Activated CD4-positive, alpha-beta T cell treated with anti-CD3 and anti-CD28 coated beads for 1 hour (primary cell): ENCODE measurements at regions not wholly inside any gene's neighbourhood (a gene's known extent, or its start where the extent isn't known, plus 50 kb on each side); places are given as distances from the start of the nearest gene placed in this dataset.

Experiments used
- DNase-seq: peaks from one replicate; pipeline ENCODE4 v3.0.0-alpha.2; 2020

GRCh38 chr3:154015307-154015706, 105.9 kb upstream of the ARHGEF26 start:
- no peak for DNase-seq

- no peak for DNase-seq
Observed at GRCh38 chr3:154018100-154018696, 103.0 kb upstream of the ARHGEF26 start.

GRCh38 chr3:154022606-154023005, 98.6 kb upstream of the ARHGEF26 start:
- no peak for DNase-seq

- DNase-seq, result no peak
Observed at GRCh38 chr3:154023148-154023547, 98.0 kb upstream of the ARHGEF26 start.

GRCh38 chr3:154025007-154025406, 96.2 kb upstream of the ARHGEF26 start:
- no peak for DNase-seq

DNA sequence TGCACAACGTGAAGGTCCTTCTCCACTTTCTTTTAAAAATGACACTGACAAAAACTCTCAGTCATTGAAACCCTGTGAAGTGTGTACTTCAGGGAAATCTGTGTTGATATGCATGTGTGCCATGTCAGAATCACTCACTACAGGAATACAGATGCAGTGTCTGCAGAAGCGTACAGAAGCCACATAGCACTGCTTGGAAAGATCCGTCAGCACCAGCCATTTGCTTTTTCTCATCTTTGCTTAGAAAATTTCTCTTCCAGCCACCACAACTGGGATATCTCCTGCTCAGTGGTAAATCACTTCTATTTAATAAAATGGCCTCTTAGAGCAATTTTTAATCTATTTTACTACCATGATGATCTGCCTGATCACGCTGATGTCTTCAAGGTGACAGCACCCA, 91.3 kb upstream of the ARHGEF26 start:
- DNase-seq, result no peak

DNA sequence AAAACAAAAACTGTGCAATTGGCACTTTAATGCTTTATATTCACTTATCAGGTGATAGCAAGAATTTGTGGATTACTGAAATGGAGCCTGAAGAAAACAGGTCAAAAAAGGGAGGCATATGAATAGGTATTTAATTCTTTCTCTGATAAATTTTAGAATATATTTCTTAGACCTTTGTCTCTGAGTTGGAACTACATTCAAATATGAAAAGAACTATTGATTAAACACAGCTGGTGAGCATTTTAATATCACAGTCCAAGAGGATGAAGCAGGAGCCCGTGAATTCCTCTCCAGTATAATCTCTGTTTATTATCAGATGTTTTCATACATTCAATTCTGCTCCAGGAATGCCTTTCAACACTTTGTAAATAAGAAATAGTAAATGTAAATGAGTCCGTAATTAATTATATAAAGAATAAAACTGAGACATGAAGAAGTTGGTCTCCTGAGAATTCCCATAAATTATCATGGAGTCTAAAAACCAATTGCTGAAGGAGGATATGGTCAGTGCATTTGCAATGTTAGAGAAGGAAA, 86.3 kb upstream of the ARHGEF26 start:
- no peak for DNase-seq

DNA sequence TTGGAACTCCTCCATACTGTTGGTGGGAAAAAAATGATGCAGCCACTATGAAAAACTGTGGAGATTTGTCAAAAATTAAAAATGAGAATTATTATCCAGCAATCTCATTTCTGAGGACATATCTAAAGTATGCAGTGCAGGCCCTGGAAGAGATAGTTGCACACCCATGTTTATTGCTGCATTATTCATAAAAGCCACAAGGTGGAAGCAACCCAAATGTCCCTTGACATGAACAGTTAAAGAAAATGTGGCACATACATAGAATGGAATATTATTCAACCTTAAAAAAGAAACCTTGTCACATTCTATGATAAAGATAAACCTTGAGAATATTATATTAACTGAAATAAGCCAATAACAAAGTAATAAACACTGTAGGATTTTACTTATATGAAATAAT, 80.9 kb upstream of the ARHGEF26 start:
- no peak for DNase-seq

- no peak for DNase-seq
Observed at GRCh38 chr3:154044671-154045070, 76.5 kb upstream of the ARHGEF26 start.

GRCh38 chr3:154050216-154050615, 71.0 kb upstream of the ARHGEF26 start:
- DNase-seq, result no peak

GRCh38 chr3:154050766-154051165, 70.4 kb upstream of the ARHGEF26 start:
- DNase-seq, result no peak

GRCh38 chr3:154059833-154060232, 61.4 kb upstream of the ARHGEF26 start:
- no peak for DNase-seq

DNA sequence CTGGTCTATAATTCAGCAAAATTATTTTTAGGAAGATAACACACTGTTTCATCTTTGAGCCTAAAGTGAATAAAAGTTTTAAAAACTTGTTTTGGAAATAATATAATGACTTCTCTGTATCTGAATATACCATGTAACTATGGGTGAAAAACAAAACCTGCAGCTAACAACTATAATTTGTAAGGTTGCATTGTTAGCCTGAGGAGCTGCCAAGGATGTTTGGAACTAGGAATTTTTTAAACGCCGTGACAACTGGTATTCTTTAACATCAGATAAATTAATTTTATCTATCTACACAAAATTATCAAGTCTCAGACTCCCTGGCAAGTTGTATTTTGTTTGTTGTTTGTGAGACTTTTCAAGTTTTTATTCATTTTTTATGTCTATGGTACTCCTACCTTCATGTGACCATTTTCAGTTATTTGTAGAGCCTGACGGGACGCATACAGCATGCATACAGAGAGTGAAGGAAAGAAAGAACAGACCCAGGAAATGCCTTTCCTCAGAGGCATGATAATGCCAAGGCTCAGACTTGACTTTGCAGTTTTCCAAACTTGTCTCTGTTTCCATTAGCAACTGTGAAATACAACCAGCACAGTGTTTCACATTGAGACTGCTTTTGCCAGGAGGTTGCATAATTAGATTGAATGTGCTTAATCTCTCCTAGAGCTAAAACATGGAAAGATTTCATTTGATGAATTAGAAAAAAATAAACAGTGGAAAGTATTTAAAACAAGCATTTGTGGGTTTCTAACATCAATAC, 60.8 kb upstream of the ARHGEF26 start:
- no peak for DNase-seq

DNA sequence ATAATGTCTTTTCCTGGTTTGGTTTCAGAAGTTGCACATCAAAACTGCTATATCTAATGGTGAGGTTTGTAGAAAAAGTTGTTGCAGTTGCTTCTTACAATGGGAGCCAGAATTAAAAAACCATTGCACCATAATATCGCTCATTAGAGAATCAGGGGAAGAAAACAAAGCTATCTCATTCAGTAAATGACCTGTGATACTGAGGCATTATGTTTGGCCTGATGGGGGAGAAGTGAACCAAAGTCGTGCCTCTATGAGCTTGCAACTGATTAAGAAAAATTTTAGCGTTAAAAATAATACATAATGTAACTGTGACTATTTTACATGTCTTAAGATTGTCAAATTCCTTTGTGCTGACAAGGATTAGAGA, 60.2 kb upstream of the ARHGEF26 start:
- DNase-seq, result no peak

DNA sequence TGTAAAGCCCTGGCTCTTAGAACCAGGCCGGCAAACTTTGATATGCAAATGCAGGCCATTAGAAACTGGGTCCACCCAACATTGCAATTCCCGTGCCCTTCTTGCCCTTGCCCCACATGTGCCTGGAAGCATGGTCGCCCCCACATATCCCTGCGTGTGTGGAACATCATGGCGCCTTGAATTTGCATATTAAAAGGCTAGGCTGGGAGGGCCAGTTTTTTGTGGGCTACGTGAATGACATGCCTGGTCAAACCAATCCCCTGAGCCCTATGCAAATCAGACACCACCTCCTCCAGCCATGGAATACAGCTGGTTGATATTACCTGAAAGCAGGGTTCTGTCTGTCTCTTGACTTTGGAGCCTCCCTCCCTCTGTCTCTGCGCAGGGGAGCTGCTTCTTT, 58.7 kb upstream of the ARHGEF26 start:
- DNase-seq, result no peak

DNA sequence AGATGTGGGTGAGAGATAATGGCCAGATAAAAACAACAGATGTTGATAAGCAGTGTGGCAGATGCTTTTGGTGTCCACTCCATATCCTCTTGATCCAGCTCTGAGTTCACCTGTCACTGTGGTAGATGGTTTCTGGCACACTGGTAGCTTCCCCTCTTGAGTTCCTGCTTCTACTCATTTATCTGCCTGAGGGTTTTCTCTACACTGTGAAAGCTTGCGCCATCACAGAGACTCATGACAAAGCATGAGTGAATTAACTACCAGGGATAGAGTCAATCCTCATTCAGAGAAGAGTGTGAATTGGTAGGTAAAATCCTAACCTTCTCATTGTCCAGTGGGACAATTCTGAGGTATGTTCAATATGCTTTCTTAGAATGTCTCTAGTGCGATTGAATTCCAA, 50.0 kb upstream of the ARHGEF26 start:
- DNase-seq, result no peak
